Activated T-cell treated with anti-CD3 and anti-CD28 coated beads, Interleukin-2, amount 50 U/mL, for 4 hours (primary cell): ENCODE measurements at regions not wholly inside any gene's neighbourhood (a gene's known extent, or its start where the extent isn't known, plus 50 kb on each side); places are given as distances from the start of the nearest gene placed in this dataset.
"Not testable (repeated sequence)": the region's sequence is repeated elsewhere in the genome, so short reads cannot be mapped to it uniquely, and the experiment has no call there.

Source experiments
- ATAC-seq, 2 donors: fragments of 200-7000 bp; cut with Tn5 transposase; one replicate each; pipeline ENCODE4 v1.10.0; 2021
- DNase-seq: peaks from one replicate; pipeline ENCODE4 v3.0.0-alpha.2; 2020
- H3K27me3 Mint-ChIP-seq: one replicate; pipeline ENCODE4 v1.8.0; 2021; ENCODE audit warnings: low read depth, mixed read lengths
- H3K36me3 Mint-ChIP-seq: one replicate; pipeline ENCODE4 v1.8.0; 2022; ENCODE audit warnings: mixed read lengths; ENCODE audit not compliant: insufficient read depth
- H3K4me1 Mint-ChIP-seq: one replicate; pipeline ENCODE4 v1.8.0; 2021; ENCODE audit warnings: low read depth, mixed read lengths
- H3K4me3 Mint-ChIP-seq: one replicate; pipeline ENCODE4 v1.8.0; 2021; ENCODE audit warnings: mild to moderate bottlenecking, moderate library complexity, mixed read lengths
- H3K9me3 Mint-ChIP-seq: one replicate; pipeline ENCODE4 v1.8.0; 2021; ENCODE audit warnings: mixed read lengths

GRCh38 chr7:109646124-109646523 is 1076.5 kb downstream of the DNAJB9 start:
- no peak for ATAC-seq
- DNase-seq: no peak
- no peaks in the 10 kb centered on the region for H3K27me3 Mint-ChIP-seq
- no peak overlapping the region for H3K4me3 Mint-ChIP-seq
- peaks cover 9% of the 10 kb centered on the region for H3K9me3 Mint-ChIP-seq
- H3K36me3 Mint-ChIP-seq: no peaks in the 10 kb centered on the region
- H3K4me1 Mint-ChIP-seq: no peaks in the 10 kb centered on the region

- not testable (repeated sequence) for H3K36me3 Mint-ChIP-seq
These were observed 1076.9 kb downstream of the DNAJB9 start for GRCh38 chr7:109646594-109646993.

GRCh38 chr7:109647263-109647662 is 1077.6 kb downstream of the DNAJB9 start:
- H3K4me3 Mint-ChIP-seq, H3K27me3 Mint-ChIP-seq, H3K36me3 Mint-ChIP-seq, H3K9me3 Mint-ChIP-seq, ATAC-seq, H3K4me1 Mint-ChIP-seq, DNase-seq: not testable (repeated sequence)

More at GRCh38 chr7:109646594-109646993, 1076.9 kb downstream of the DNAJB9 start:
- H3K27me3 Mint-ChIP-seq, ATAC-seq, H3K4me3 Mint-ChIP-seq, H3K9me3 Mint-ChIP-seq, H3K4me1 Mint-ChIP-seq, DNase-seq: not testable (repeated sequence)

- no peaks in the 10 kb centered on the region for H3K9me3 Mint-ChIP-seq
- DNase-seq (no peak), ATAC-seq (no peak)
- H3K36me3 Mint-ChIP-seq: no peaks in the 10 kb centered on the region
- H3K4me3 Mint-ChIP-seq: no peak overlapping the region
- H3K27me3 Mint-ChIP-seq: no peaks in the 10 kb centered on the region
- H3K4me1 Mint-ChIP-seq: no peaks in the 10 kb centered on the region
These were observed 1089.6 kb downstream of the DNAJB9 start for GRCh38 chr7:109659261-109659660.

GRCh38 chr7:109660401-109660800 is 1090.7 kb downstream of the DNAJB9 start:
- Mint-ChIP-seq H3K4me3 (no peak overlapping the region), H3K27me3 (no peaks in the 10 kb centered on the region), H3K4me1 (no peaks in the 10 kb centered on the region), H3K36me3 (no peaks in the 10 kb centered on the region), H3K9me3 (no peaks in the 10 kb centered on the region)
- DNase-seq (no peak), ATAC-seq (no peak)

- no peaks in the 10 kb centered on the region for H3K36me3 Mint-ChIP-seq
- no peaks in the 10 kb centered on the region for H3K9me3 Mint-ChIP-seq
- no peak for ATAC-seq
- H3K4me1 Mint-ChIP-seq: no peaks in the 10 kb centered on the region
- DNase-seq: no peak
- no peaks in the 10 kb centered on the region for H3K27me3 Mint-ChIP-seq
- no peak overlapping the region for H3K4me3 Mint-ChIP-seq
These were observed 1094.1 kb downstream of the DNAJB9 start for GRCh38 chr7:109663806-109664205.

GRCh38 chr7:109687269-109687668 is 1117.6 kb downstream of the DNAJB9 start:
- not testable (repeated sequence) for H3K4me1 Mint-ChIP-seq, H3K27me3 Mint-ChIP-seq, DNase-seq, ATAC-seq, H3K4me3 Mint-ChIP-seq, H3K9me3 Mint-ChIP-seq, H3K36me3 Mint-ChIP-seq

GRCh38 chr7:109692613-109693012 is 1122.9 kb downstream of the DNAJB9 start:
- H3K4me3 Mint-ChIP-seq, ATAC-seq, H3K4me1 Mint-ChIP-seq, H3K9me3 Mint-ChIP-seq, H3K27me3 Mint-ChIP-seq, DNase-seq, H3K36me3 Mint-ChIP-seq: not testable (repeated sequence)

- Mint-ChIP-seq H3K36me3 (no peaks in the 10 kb centered on the region), H3K4me1 (no peaks in the 10 kb centered on the region), H3K27me3 (no peaks in the 10 kb centered on the region), H3K9me3 (no peaks in the 10 kb centered on the region), H3K4me3 (no peak overlapping the region)
- DNase-seq (no peak), ATAC-seq (no peak)
These were observed 1124.7 kb downstream of the DNAJB9 start for GRCh38 chr7:109694149-109695071.

- no peaks in the 10 kb centered on the region for H3K4me1 Mint-ChIP-seq
- DNase-seq: no peak
- no peaks in the 10 kb centered on the region for H3K27me3 Mint-ChIP-seq
- no peaks in the 10 kb centered on the region for H3K9me3 Mint-ChIP-seq
- H3K4me3 Mint-ChIP-seq: no peak overlapping the region
- ATAC-seq: no peak
- H3K36me3 Mint-ChIP-seq: no peaks in the 10 kb centered on the region
These were observed 1125.7 kb downstream of the DNAJB9 start for GRCh38 chr7:109695419-109695818.

GRCh38 chr7:109696723-109697122 is 1127.0 kb downstream of the DNAJB9 start:
- Mint-ChIP-seq H3K27me3 (no peaks in the 10 kb centered on the region), H3K36me3 (no peaks in the 10 kb centered on the region), H3K4me3 (no peak overlapping the region), H3K9me3 (no peaks in the 10 kb centered on the region), H3K4me1 (no peaks in the 10 kb centered on the region)
- DNase-seq (no peak), ATAC-seq (no peak)

- Mint-ChIP-seq H3K4me1 (no peaks in the 10 kb centered on the region), H3K9me3 (no peaks in the 10 kb centered on the region), H3K36me3 (no peaks in the 10 kb centered on the region), H3K4me3 (no peak overlapping the region), H3K27me3 (no peaks in the 10 kb centered on the region)
- DNase-seq (no peak), ATAC-seq (no peak)
These were observed 1130.0 kb downstream of the DNAJB9 start for GRCh38 chr7:109699661-109700060.

- H3K36me3 Mint-ChIP-seq: no peaks in the 10 kb centered on the region
- DNase-seq: no peak
- no peak for ATAC-seq
- no peaks in the 10 kb centered on the region for H3K27me3 Mint-ChIP-seq
- H3K9me3 Mint-ChIP-seq: peaks cover 5% of the 10 kb centered on the region
- H3K4me3 Mint-ChIP-seq: no peak overlapping the region
- no peaks in the 10 kb centered on the region for H3K4me1 Mint-ChIP-seq
These were observed 1143.7 kb downstream of the DNAJB9 start for GRCh38 chr7:109713366-109713765.

- H3K4me3 Mint-ChIP-seq, DNase-seq, H3K27me3 Mint-ChIP-seq, H3K9me3 Mint-ChIP-seq, H3K36me3 Mint-ChIP-seq, ATAC-seq, H3K4me1 Mint-ChIP-seq: not testable (repeated sequence)
These were observed 1149.7 kb downstream of the DNAJB9 start for GRCh38 chr7:109719359-109719758.

GRCh38 chr7:109734601-109735000 is 1164.9 kb downstream of the DNAJB9 start:
- ATAC-seq: no peak
- H3K36me3 Mint-ChIP-seq: no peaks in the 10 kb centered on the region
- no peaks in the 10 kb centered on the region for H3K27me3 Mint-ChIP-seq
- no peak for DNase-seq
- H3K9me3 Mint-ChIP-seq: peaks cover 5% of the 10 kb centered on the region
- no peak overlapping the region for H3K4me3 Mint-ChIP-seq
- no peaks in the 10 kb centered on the region for H3K4me1 Mint-ChIP-seq
